BE2C (cell line): ENCODE measurements at regions not wholly inside any gene's neighbourhood (a gene's known extent, or its start where the extent isn't known, plus 50 kb on each side); places are given as distances from the start of the nearest gene placed in this dataset.
"Not testable (repeated sequence)": the region's sequence is repeated elsewhere in the genome, so short reads cannot be mapped to it uniquely, and the experiment has no call there.

Source experiments
- DNase-seq: peaks from one replicate; pipeline ENCODE4 v3.0.0-alpha.2; 2020
- H3K27me3 ChIP-seq: fragments of 250-450 bp; sonication (Bioruptor Pico); 2 replicates; pipeline ENCODE4 v1.5.1; 2020; ENCODE audit warnings: mild to moderate bottlenecking
- H3K36me3 ChIP-seq: fragments of 250-450 bp; sonication (Bioruptor Pico); 2 replicates; pipeline ENCODE4 v1.5.1; 2020; ENCODE audit warnings: mild to moderate bottlenecking
- H3K4me1 ChIP-seq: fragments of 250-450 bp; sonication (Bioruptor Pico); 2 replicates; pipeline ENCODE4 v1.5.1; 2020
- H3K4me3 ChIP-seq: 2 replicates; pipeline ENCODE4 v1.5.1; 2011; ENCODE audit warnings: low read depth, low read length
- H3K9me3 ChIP-seq: fragments of 250-450 bp; sonication (Bioruptor Pico); 2 replicates; pipeline ENCODE4 v1.5.1; 2020
- TF ChIP-seq, protein P1 (sequence below): IDR thresholded peaks from 2 replicates; pipeline ENCODE4 v1.5.1; 2012; ENCODE audit warnings: mild to moderate bottlenecking, low read depth, low read length

- Histone ChIP-seq H3K36me3 (no peaks in the 10 kb centered on the region), H3K4me3 (no peak overlapping the region), H3K27me3 (no peaks in the 10 kb centered on the region), H3K4me1 (no peaks in the 10 kb centered on the region), H3K9me3 (no peaks in the 10 kb centered on the region; the same call in 1 of the 2 replicates)
- no peak for DNase-seq
- TF ChIP-seq, protein P1, sequence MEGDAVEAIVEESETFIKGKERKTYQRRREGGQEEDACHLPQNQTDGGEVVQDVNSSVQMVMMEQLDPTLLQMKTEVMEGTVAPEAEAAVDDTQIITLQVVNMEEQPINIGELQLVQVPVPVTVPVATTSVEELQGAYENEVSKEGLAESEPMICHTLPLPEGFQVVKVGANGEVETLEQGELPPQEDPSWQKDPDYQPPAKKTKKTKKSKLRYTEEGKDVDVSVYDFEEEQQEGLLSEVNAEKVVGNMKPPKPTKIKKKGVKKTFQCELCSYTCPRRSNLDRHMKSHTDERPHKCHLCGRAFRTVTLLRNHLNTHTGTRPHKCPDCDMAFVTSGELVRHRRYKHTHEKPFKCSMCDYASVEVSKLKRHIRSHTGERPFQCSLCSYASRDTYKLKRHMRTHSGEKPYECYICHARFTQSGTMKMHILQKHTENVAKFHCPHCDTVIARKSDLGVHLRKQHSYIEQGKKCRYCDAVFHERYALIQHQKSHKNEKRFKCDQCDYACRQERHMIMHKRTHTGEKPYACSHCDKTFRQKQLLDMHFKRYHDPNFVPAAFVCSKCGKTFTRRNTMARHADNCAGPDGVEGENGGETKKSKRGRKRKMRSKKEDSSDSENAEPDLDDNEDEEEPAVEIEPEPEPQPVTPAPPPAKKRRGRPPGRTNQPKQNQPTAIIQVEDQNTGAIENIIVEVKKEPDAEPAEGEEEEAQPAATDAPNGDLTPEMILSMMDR: no peak
These were observed 872.2 kb downstream of the ANKRD7 start for GRCh38 chr7:119096683-119097082.

- not testable (repeated sequence) for H3K36me3 ChIP-seq, H3K27me3 ChIP-seq, H3K4me1 ChIP-seq, H3K4me3 ChIP-seq, DNase-seq, H3K9me3 ChIP-seq
These were observed 876.2 kb downstream of the ANKRD7 start for GRCh38 chr7:119100611-119101258.

DNA sequence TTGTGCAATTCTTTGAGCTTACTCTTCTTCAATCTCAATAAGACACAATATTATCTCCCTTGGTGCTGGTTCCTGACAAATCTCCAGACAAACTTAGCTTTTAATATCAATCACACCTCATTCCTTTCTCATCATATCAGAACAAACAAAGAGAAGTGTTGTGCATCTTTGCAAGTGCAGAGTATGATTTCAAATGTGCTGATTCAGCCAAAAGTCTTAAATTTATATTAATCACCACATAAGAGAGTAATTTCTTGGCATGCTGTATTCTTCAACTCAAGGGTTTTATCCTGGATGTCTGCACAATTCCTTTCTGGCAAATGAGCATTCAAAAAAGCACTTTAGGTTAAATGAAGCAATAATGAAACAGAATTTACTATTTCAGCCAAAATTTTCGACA, 877.8 kb downstream of the ANKRD7 start:
- Histone ChIP-seq H3K36me3 (no peaks in the 10 kb centered on the region), H3K27me3 (no peaks in the 10 kb centered on the region), H3K9me3 (no peaks in the 10 kb centered on the region; the same call in 1 of the 2 replicates), H3K4me1 (no peaks in the 10 kb centered on the region), H3K4me3 (no peak overlapping the region)
- DNase-seq: no peak
- TF ChIP-seq, protein P1: no peak

- Histone ChIP-seq H3K4me1 (no peaks in the 10 kb centered on the region), H3K36me3 (no peaks in the 10 kb centered on the region), H3K27me3 (no peaks in the 10 kb centered on the region), H3K4me3 (no peak overlapping the region), H3K9me3 (no peaks in the 10 kb centered on the region; the same call in 1 of the 2 replicates)
- TF ChIP-seq, protein P1: no peak
- no peak for DNase-seq
These were observed 880.9 kb downstream of the ANKRD7 start for GRCh38 chr7:119105381-119105780.

GRCh38 chr7:119123326-119123725, 898.8 kb downstream of the ANKRD7 start:
- H3K36me3 ChIP-seq: no peaks in the 10 kb centered on the region
- H3K9me3 ChIP-seq: no peaks in the 10 kb centered on the region
- H3K4me1 ChIP-seq: no peaks in the 10 kb centered on the region
- H3K27me3 ChIP-seq: no peaks in the 10 kb centered on the region
- DNase-seq: no peak
- H3K4me3 ChIP-seq: no peak overlapping the region
- TF ChIP-seq, protein P1: no peak

DNA sequence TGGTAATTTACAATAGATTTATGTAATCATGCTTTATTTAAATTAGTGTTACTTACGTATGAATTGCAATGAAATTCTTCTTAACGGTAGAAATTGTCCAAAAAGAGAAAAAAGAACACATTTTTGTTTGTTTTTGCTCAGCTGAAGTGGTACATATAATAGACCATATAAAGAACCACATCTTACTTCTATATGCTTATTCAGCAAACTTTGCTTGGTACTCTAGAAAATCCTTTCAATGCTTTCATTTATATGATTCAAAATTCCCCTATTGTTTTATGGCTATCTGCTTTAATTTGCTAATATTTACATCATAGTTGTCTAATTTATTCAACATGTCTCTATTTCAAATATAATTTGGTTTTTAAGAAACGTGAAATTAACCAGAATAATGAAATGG, 903.2 kb downstream of the ANKRD7 start:
- Histone ChIP-seq H3K36me3 (no peaks in the 10 kb centered on the region), H3K4me1 (no peaks in the 10 kb centered on the region), H3K27me3 (no peaks in the 10 kb centered on the region), H3K9me3 (no peaks in the 10 kb centered on the region), H3K4me3 (no peak overlapping the region)
- DNase-seq: no peak
- TF ChIP-seq, protein P1: no peak
